GM23248 (cell line): ENCODE measurements at regions not wholly inside any gene's neighbourhood (a gene's known extent, or its start where the extent isn't known, plus 50 kb on each side); places are given as distances from the start of the nearest gene placed in this dataset.
A peak's percentile ranks its signal among the peaks of the same experiment; 100 is the strongest.

Source experiments
- DNase-seq: peaks from one replicate; pipeline ENCODE4 v3.0.0-alpha.2; 2015
- H2AFZ ChIP-seq: fragments of 200-600 bp; sonication (generic); 2 replicates; pipeline ENCODE4 v1.6.1; 2016; ENCODE audit warnings: antibody characterized with exemption
- H3F3A ChIP-seq: fragments of 200-600 bp; sonication (generic); 2 replicates; pipeline ENCODE4 v1.6.1; 2016; ENCODE audit warnings: mild to moderate bottlenecking, antibody characterized with exemption, mixed run types; ENCODE audit not compliant: insufficient read depth
- H3K27ac ChIP-seq: fragments of 200-600 bp; sonication (generic); 2 replicates; pipeline ENCODE4 v1.5.1; 2016; ENCODE audit warnings: mild to moderate bottlenecking
- H3K27me3 ChIP-seq: fragments of 200-600 bp; sonication (generic); replicated peaks from 2 replicates; pipeline ENCODE4 v1.6.1; 2016; ENCODE audit warnings: mild to moderate bottlenecking; ENCODE audit not compliant: insufficient read depth
- H3K36me3 ChIP-seq: fragments of 200-600 bp; sonication (generic); 2 replicates; pipeline ENCODE4 v1.6.1; 2016; ENCODE audit warnings: low read depth, mild to moderate bottlenecking
- H3K4me1 ChIP-seq: fragments of 200-600 bp; sonication (generic); 2 replicates; pipeline ENCODE4 v1.6.1; 2016; ENCODE audit warnings: mild to moderate bottlenecking; ENCODE audit not compliant: insufficient read depth
- H3K4me2 ChIP-seq: fragments of 200-600 bp; sonication (generic); one replicate; pipeline ENCODE4 v1.6.1; 2016; ENCODE audit warnings: mild to moderate bottlenecking; ENCODE audit not compliant: unreplicated experiment
- H3K4me3 ChIP-seq: fragments of 200-600 bp; sonication (generic); 2 replicates; pipeline ENCODE4 v1.5.1; 2016; ENCODE audit warnings: mild to moderate bottlenecking
- H3K79me2 ChIP-seq: fragments of 200-600 bp; sonication (generic); 2 replicates; pipeline ENCODE4 v1.6.1; 2016; ENCODE audit warnings: mild to moderate bottlenecking; ENCODE audit not compliant: insufficient read depth
- H3K9ac ChIP-seq: fragments of 200-600 bp; sonication (generic); 2 replicates; pipeline ENCODE4 v1.6.1; 2016; ENCODE audit warnings: mild to moderate bottlenecking
- H3K9me2 ChIP-seq: fragments of 200-600 bp; sonication (generic); 2 replicates; pipeline ENCODE4 v1.6.1; 2016; ENCODE audit warnings: mixed run types, mild to moderate bottlenecking, moderate library complexity; ENCODE audit not compliant: insufficient read depth
- H3K9me3 ChIP-seq: fragments of 200-600 bp; sonication (generic); one replicate; pipeline ENCODE4 v1.6.1; 2017; ENCODE audit warnings: low read depth
- H4K20me1 ChIP-seq: fragments of 200-600 bp; sonication (generic); 2 replicates; pipeline ENCODE4 v1.6.0; 2016; ENCODE audit not compliant: insufficient read depth
- EZH2 ChIP-seq: fragments of 200-600 bp; sonication (generic); IDR thresholded peaks from 2 replicates; pipeline ENCODE4 v1.6.1; 2018; ENCODE audit warnings: antibody characterized with exemption, mild to moderate bottlenecking; ENCODE audit not compliant: insufficient read depth, poor library complexity, severe bottlenecking
- EZH2phosphoT487 ChIP-seq: fragments of 200-600 bp; sonication (generic); IDR thresholded peaks from 2 replicates; pipeline ENCODE4 v1.6.1; 2018; ENCODE audit warnings: antibody characterized with exemption, moderate library complexity, mild to moderate bottlenecking, low read depth; ENCODE audit not compliant: insufficient read depth
- WGBS, 2 experiments: methylation state at CpG; one replicate each; pipeline ENCODE4 v1.1.6; 2015 to 2017; ENCODE audit warnings: low lambda C conversion rate in 2 of 2, low coverage in 1 of 2; ENCODE audit errors: missing lambda C conversion rate in 2 of 2; 5-methylcytosine and 5-hydroxymethylcytosine counted together
- in situ Hi-C: fragments of 300-500 bp; cut with MboI; formaldehyde crosslinking; loops from 2 replicates; pipeline ENCODE4 v1.15.0; 2020

- no peaks in the 10 kb centered on the region for H3K9me3 ChIP-seq
- no peak overlapping the region for H3K4me2 ChIP-seq
- H3K9me2 ChIP-seq = no peaks in the 10 kb centered on the region
- H2AFZ ChIP-seq = no peak overlapping the region
- 0 out of 2 replicates have a peak, but pooled peaks cover 9% of the 10 kb centered on the region for H3K4me1 ChIP-seq
- no peaks in the 10 kb centered on the region for H3F3A ChIP-seq
- TF ChIP-seq EZH2 (no peak), EZH2phosphoT487 (no peak)
- H3K9ac ChIP-seq = no peak overlapping the region
- no peaks in the 10 kb centered on the region for H3K36me3 ChIP-seq
- no peak overlapping the region for H3K4me3 ChIP-seq
- H4K20me1 ChIP-seq = no peaks in the 10 kb centered on the region
- no peaks in the 10 kb centered on the region for H3K79me2 ChIP-seq
- WGBS, 2 experiments = 62% methylated on average over 4 of the region's 4 CpGs
- H3K27me3 ChIP-seq = no peaks in the 10 kb centered on the region
- in situ Hi-C loops = no loop called here
- DNase-seq = no peak
- H3K27ac ChIP-seq = no peak overlapping the region
Measured at GRCh38 chr2:158912112-158912511, 56.3 kb upstream of the TANC1 start.

- 0 out of 2 replicates have a peak, but pooled peaks cover 9% of the 10 kb centered on the region for H3K4me1 ChIP-seq
- H3K4me2 ChIP-seq = no peak overlapping the region
- no peak overlapping the region for H2AFZ ChIP-seq
- H3K9ac ChIP-seq = no peak overlapping the region
- no peaks in the 10 kb centered on the region for H3K27me3 ChIP-seq
- no peaks in the 10 kb centered on the region for H3K36me3 ChIP-seq
- no peaks in the 10 kb centered on the region for H3F3A ChIP-seq
- H3K9me2 ChIP-seq = no peaks in the 10 kb centered on the region
- no peak for DNase-seq
- TF ChIP-seq EZH2 = no peak
- no peak for TF ChIP-seq EZH2phosphoT487
- no peaks in the 10 kb centered on the region for H3K9me3 ChIP-seq
- H3K27ac ChIP-seq = no peak overlapping the region
- no peaks in the 10 kb centered on the region for H3K79me2 ChIP-seq
- WGBS, 2 experiments = 89 to 92% methylated on average over 1 of the region's 1 CpG
- no peaks in the 10 kb centered on the region for H4K20me1 ChIP-seq
- H3K4me3 ChIP-seq = no peak overlapping the region
- in situ Hi-C loops = no loop called here
Measured at GRCh38 chr2:158912765-158913164, 55.7 kb upstream of the TANC1 start.

GRCh38 chr2:158914066-158914465 is 54.4 kb upstream of the TANC1 start:
- no peak overlapping the region for H3K27ac ChIP-seq
- no peak overlapping the region for H3K4me2 ChIP-seq
- no peak for DNase-seq

GRCh38 chr2:158914731-158915130 is 53.7 kb upstream of the TANC1 start:
- Histone ChIP-seq H3F3A (no peaks in the 10 kb centered on the region), H3K9ac (no peak overlapping the region), H3K4me1 (0 out of 2 replicates have a peak, but pooled peaks cover 9% of the 10 kb centered on the region), H2AFZ (no peak overlapping the region), H3K79me2 (no peaks in the 10 kb centered on the region), H4K20me1 (no peaks in the 10 kb centered on the region), H3K9me3 (no peaks in the 10 kb centered on the region), H3K4me3 (no peak overlapping the region), H3K9me2 (no peaks in the 10 kb centered on the region), H3K36me3 (no peaks in the 10 kb centered on the region), H3K4me2 (peak overlapping the region; percentile 8), H3K27me3 (no peaks in the 10 kb centered on the region), H3K27ac (no peak overlapping the region)
- in situ Hi-C loops = no loop called here
- TF ChIP-seq EZH2 (no peak), EZH2phosphoT487 (no peak)
- peak; percentile 73 for DNase-seq
- WGBS, 2 experiments = 8 to 14% methylated on average over 2 of the region's 2 CpGs

More at GRCh38 chr2:158914066-158914465, 54.4 kb upstream of the TANC1 start:
- H3K4me3 ChIP-seq = no peak overlapping the region
- H3K36me3 ChIP-seq = no peaks in the 10 kb centered on the region
- H3F3A ChIP-seq = no peaks in the 10 kb centered on the region
- no peaks in the 10 kb centered on the region for H4K20me1 ChIP-seq
- 0 out of 2 replicates have a peak, but pooled peaks cover 9% of the 10 kb centered on the region for H3K4me1 ChIP-seq
- no peak overlapping the region for H3K9ac ChIP-seq
- no peaks in the 10 kb centered on the region for H3K9me3 ChIP-seq
- TF ChIP-seq EZH2phosphoT487 (no peak), EZH2 (no peak)
- no peaks in the 10 kb centered on the region for H3K9me2 ChIP-seq
- no peaks in the 10 kb centered on the region for H3K27me3 ChIP-seq
- no peaks in the 10 kb centered on the region for H3K79me2 ChIP-seq
- in situ Hi-C loops = no loop called here
- H2AFZ ChIP-seq = no peak overlapping the region

GRCh38 chr2:158917121-158917520 is 51.3 kb upstream of the TANC1 start:
- in situ Hi-C loops = no loop called here
- no peaks in the 10 kb centered on the region for H3K79me2 ChIP-seq
- H2AFZ ChIP-seq = no peak overlapping the region
- no peaks in the 10 kb centered on the region for H3K9me3 ChIP-seq
- no peaks in the 10 kb centered on the region for H3K36me3 ChIP-seq
- TF ChIP-seq EZH2 (no peak), EZH2phosphoT487 (no peak)
- no peaks in the 10 kb centered on the region for H3K27me3 ChIP-seq
- H4K20me1 ChIP-seq = no peaks in the 10 kb centered on the region
- no peak overlapping the region for H3K4me3 ChIP-seq
- no peak overlapping the region for H3K27ac ChIP-seq
- H3F3A ChIP-seq = no peaks in the 10 kb centered on the region
- H3K4me2 ChIP-seq = no peak overlapping the region
- no peak for DNase-seq
- no peak overlapping the region for H3K9ac ChIP-seq
- WGBS, 2 experiments = 22 to 28% methylated on average over 2 of the region's 2 CpGs
- H3K9me2 ChIP-seq = no peaks in the 10 kb centered on the region
- H3K4me1 ChIP-seq = 0 out of 2 replicates have a peak, but pooled peaks cover 9% of the 10 kb centered on the region
